ENCODE measurements at regions not wholly inside any gene's neighbourhood (a gene's known extent, or its start where the extent isn't known, plus 50 kb on each side); places are given as distances from the start of the nearest gene placed in this dataset.
"Not testable (repeated sequence)": the region's sequence is repeated elsewhere in the genome, so short reads cannot be mapped to it uniquely, and the experiment has no call there.

DNA sequence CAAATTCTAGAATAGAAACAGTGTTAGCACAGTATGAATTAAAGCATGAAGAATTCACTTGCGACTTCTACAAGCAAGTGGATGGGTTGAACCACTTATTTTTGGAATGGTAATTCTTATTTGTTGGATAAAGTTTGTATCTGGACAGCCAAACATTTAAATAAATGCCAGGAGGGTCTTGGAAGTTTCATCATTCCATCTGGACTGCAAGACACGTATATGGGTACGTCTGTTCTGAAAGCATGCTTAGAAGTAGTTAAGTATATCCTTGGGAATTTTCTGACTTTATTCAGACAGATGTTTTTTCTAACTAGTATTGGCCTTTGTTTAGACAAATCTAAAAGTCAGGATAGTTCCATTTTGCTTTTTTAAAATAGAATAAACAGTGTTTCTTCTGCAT is 77.5 kb upstream of the CASK start:
- H3K4me3 ChIP-seq (ENCODE audit: low read length): no peak overlapping the region
- TF ChIP-seq, protein P1, sequence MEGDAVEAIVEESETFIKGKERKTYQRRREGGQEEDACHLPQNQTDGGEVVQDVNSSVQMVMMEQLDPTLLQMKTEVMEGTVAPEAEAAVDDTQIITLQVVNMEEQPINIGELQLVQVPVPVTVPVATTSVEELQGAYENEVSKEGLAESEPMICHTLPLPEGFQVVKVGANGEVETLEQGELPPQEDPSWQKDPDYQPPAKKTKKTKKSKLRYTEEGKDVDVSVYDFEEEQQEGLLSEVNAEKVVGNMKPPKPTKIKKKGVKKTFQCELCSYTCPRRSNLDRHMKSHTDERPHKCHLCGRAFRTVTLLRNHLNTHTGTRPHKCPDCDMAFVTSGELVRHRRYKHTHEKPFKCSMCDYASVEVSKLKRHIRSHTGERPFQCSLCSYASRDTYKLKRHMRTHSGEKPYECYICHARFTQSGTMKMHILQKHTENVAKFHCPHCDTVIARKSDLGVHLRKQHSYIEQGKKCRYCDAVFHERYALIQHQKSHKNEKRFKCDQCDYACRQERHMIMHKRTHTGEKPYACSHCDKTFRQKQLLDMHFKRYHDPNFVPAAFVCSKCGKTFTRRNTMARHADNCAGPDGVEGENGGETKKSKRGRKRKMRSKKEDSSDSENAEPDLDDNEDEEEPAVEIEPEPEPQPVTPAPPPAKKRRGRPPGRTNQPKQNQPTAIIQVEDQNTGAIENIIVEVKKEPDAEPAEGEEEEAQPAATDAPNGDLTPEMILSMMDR (IDR thresholded peaks at IDR 0.05; ENCODE audit: insufficient read depth, low read depth, low read length, missing control alignments): no peak

DNA sequence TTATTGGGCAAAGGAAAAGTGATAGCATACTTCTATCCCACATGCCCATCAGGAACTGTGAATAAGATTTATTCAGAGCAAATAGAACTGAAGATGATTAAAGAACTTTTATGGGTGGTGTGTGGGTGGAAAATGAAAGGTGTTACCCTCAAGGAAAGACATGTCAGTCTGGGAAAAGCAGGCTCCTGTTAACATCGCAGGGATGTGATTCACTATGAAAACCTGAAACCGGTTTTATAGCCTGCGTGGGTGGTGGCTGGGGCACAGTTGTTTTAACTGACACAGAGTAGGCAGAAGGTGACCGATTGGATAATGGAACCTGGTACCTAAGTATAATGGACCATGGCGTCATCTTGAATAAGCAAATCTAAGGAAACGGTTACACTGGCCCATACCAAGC is 61.3 kb upstream of the CASK start:
- TF ChIP-seq, protein P1 (IDR thresholded peaks at IDR 0.05; ENCODE audit: insufficient read depth, low read depth, low read length, missing control alignments): no peak
- DNase-seq (ENCODE audit: low read depth): peak; percentile 88
- no peak overlapping the region for H3K4me3 ChIP-seq (ENCODE audit: low read length)

More for the DNA sequence above, 77.5 kb upstream of the CASK start:
- DNase-seq (ENCODE audit: low read depth): no peak

DNA sequence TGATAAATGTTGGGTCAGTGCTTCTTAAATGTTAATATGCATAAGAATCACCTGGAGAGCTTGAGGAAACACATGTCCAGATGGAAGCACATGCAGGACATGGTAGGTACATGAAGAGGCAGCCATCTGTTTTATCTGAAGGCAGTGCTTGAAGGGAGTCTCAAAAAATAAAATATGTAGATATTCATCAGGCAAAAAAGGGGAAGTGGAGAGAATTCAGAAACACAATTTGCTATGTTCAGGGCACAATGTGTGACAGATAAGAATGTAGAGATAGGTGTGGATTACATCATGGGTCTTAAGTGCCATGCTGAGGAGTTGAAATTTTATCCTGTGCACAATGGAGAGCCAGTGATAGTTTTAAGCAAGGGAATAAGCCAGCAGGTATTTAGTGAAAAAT is 59.6 kb upstream of the CASK start:
- no peak for DNase-seq (ENCODE audit: low read depth)
- no peak overlapping the region for H3K4me3 ChIP-seq (ENCODE audit: low read length)
- TF ChIP-seq, protein P1 (IDR thresholded peaks at IDR 0.05; ENCODE audit: insufficient read depth, low read depth, low read length, missing control alignments): no peak

DNA sequence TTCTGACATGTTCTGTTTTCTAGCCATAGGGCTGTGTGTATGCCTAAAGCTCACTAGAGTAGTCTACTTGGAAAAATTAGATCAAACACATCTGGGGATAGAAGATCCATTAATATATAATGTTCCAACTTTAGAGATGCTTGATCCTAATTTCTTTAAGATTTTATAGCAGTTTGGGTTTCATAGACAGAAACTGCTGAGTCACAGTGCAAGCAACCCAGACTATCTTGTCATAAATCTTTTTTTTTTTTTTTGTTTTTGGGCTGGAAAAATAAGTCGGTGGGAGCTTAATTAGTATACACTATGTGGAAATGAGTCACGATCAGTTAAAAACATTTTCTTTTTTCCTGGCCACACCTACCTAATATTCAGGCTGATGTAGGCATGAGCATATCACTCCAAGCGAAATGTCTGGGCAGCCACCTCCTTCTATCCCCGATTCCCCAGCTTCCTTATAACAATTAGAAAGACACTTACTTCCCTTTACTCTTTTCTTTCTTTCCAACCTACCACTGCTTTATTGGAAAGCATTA is 58.2 kb upstream of the CASK start:
- DNase-seq (ENCODE audit: low read depth): peak; percentile 21
- TF ChIP-seq, protein P1 (IDR thresholded peaks at IDR 0.05; ENCODE audit: insufficient read depth, low read depth, low read length, missing control alignments): no peak
- H3K4me3 ChIP-seq (ENCODE audit: low read length): no peak overlapping the region

DNA sequence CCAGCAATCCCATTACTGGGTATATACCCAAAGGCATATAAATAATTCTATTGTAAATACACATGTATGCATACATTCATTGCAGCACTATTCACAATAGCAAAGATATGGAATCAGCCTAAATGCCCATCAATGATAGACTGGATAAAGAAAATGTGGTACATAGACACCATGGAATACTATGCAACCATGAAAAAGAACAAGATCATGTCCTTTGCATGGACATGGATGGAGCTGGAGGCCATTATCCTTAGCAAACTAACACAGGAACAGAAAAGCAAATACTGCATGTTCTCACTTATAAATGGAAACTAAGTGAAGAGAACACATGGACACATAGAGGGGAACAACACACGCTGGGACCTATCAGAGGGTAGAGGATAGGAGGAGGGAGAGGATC is 51.3 kb upstream of the CASK start:
- not testable (repeated sequence) for DNase-seq (ENCODE audit: low read depth); H3K4me3 ChIP-seq (ENCODE audit: low read length)

DNA sequence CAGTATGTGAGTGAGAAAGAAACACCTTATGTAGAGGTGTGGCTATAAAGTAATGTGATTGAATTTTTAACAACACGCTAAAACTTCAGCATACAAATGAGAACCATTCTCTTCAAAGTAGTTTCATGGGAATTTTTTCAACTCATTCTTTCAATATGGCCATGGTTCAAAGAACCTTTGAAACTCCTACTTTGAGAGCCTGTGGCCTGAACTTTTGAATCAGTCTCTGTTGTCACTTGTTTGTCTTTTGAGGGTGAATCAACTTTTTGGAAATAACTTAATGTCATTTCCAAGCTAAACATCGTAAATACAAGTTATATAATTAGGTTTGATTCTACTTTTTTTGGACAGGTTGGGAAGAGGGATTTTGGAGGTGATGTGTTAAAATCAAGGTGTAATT is 49.9 kb upstream of the CASK start:
- H3K4me3 ChIP-seq (ENCODE audit: low read length): no peak overlapping the region
- no peak for DNase-seq (ENCODE audit: low read depth)
- TF ChIP-seq, protein P1 (IDR thresholded peaks at IDR 0.05; ENCODE audit: insufficient read depth, low read depth, low read length, missing control alignments): no peak
